ENCODE measurements at regions not wholly inside any gene's neighbourhood (a gene's known extent, or its start where the extent isn't known, plus 50 kb on each side); places are given as distances from the start of the nearest gene placed in this dataset.

GRCh38 chr2:61679096-61679495 lies 140.9 kb upstream of the XPO1 start:
- TF ChIP-seq CTCF (IDR thresholded peaks at IDR 0.05; ENCODE audit: low read depth, low read length) = no peak
- H3K4me3 ChIP-seq (ENCODE audit: low read depth, low read length) = no peak overlapping the region

GRCh38 chr2:61677942-61678341 lies 139.8 kb upstream of the XPO1 start:
- H3K4me3 ChIP-seq (ENCODE audit: low read depth, low read length) = no peak overlapping the region
- TF ChIP-seq CTCF (IDR thresholded peaks at IDR 0.05; ENCODE audit: low read depth, low read length) = no peak

- TF ChIP-seq CTCF (IDR thresholded peaks at IDR 0.05; ENCODE audit: low read depth, low read length) = no peak
- no peak overlapping the region for H3K4me3 ChIP-seq (ENCODE audit: low read depth, low read length)
Observed at GRCh38 chr2:61677306-61677705, 139.2 kb upstream of the XPO1 start.

- no peak for TF ChIP-seq CTCF (IDR thresholded peaks at IDR 0.05; ENCODE audit: low read depth, low read length)
Observed at GRCh38 chr2:61675204-61675603, 137.0 kb upstream of the XPO1 start.

GRCh38 chr2:61671561-61672315 lies 133.6 kb upstream of the XPO1 start:
- no peak for TF ChIP-seq CTCF (IDR thresholded peaks at IDR 0.05; ENCODE audit: low read depth, low read length)
- H3K4me3 ChIP-seq (ENCODE audit: low read depth, low read length) = no peak overlapping the region

More at GRCh38 chr2:61675204-61675603, 137.0 kb upstream of the XPO1 start:
- H3K4me3 ChIP-seq (ENCODE audit: low read depth, low read length) = no peak overlapping the region

GRCh38 chr2:61670591-61671501 lies 132.7 kb upstream of the XPO1 start:
- H3K4me3 ChIP-seq (ENCODE audit: low read depth, low read length) = peak overlapping the region; percentile 40
- TF ChIP-seq CTCF (IDR thresholded peaks at IDR 0.05; ENCODE audit: low read depth, low read length) = no peak

GRCh38 chr2:61664190-61664589 lies 126.0 kb upstream of the XPO1 start:
- H3K4me3 ChIP-seq (ENCODE audit: low read depth, low read length) = no peak overlapping the region
- TF ChIP-seq CTCF (IDR thresholded peaks at IDR 0.05; ENCODE audit: low read depth, low read length) = no peak

Measured in WI38 (cell line).